ENCODE measurements at regions not wholly inside any gene's neighbourhood (a gene's known extent, or its start where the extent isn't known, plus 50 kb on each side); places are given as distances from the start of the nearest gene placed in this dataset.

DNA sequence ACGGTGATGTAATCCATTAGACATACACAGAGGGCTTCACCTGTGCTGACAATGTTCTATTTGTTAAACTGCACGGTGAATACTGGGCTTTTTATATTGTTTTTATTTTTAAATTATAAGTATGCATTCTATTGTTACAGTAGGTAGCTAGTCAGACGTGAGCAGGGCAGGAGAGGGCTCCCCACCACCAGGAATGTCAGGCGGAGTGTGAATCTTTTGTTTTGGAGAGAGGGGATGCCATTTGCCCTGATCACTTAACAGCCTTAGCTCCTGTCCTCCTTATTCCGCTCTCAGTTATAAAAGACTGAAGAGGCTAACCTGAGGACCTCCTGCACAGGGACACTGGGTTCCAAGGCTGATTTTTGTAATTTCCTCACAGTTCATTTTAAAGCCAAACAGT, 151.6 kb upstream of the TAPT1 start:
- H3K4me3 ChIP-seq (ENCODE audit: low read length) = no peak overlapping the region
- ChIA-PET CTCF (no interaction called here), POLR2A (no interaction called here)
- no peaks in the 10 kb centered on the region for H3K9me3 ChIP-seq (ENCODE audit: control insufficient read depth in 1 of 2, insufficient read depth in 1 of 2, low read length in 2 of 2)
- Mint-ChIP-seq H3K27ac (no peak overlapping the region), H3K4me1 (ENCODE audit: low read depth) (no peaks in the 10 kb centered on the region), H3K9me3 (no peaks in the 10 kb centered on the region), H3K27me3 (peaks cover 4% of the 10 kb centered on the region), H3K36me3 (ENCODE audit: low read depth) (no peaks in the 10 kb centered on the region), H3K4me3 (no peak overlapping the region)
- H3K4me1 ChIP-seq (ENCODE audit: insufficient read depth, low read length) = no peaks in the 10 kb centered on the region
- DNase-seq (no peak), ATAC-seq (ENCODE audit: poor library complexity) (no peak)
- no peaks in the 10 kb centered on the region for H3K27me3 ChIP-seq (ENCODE audit: control insufficient read depth in 1 of 2, insufficient read depth in 2 of 2, low read length in 2 of 2)
- no peaks in the 10 kb centered on the region for H3K36me3 ChIP-seq (ENCODE audit: insufficient read depth, low read length)
- no peak overlapping the region for H3K27ac ChIP-seq (ENCODE audit: low read depth in 1 of 2, low read length in 2 of 2)
- intact Hi-C loops (cut with DNase I, micrococcal nuclease) = no loop called here
- TF ChIP-seq, protein P1, sequence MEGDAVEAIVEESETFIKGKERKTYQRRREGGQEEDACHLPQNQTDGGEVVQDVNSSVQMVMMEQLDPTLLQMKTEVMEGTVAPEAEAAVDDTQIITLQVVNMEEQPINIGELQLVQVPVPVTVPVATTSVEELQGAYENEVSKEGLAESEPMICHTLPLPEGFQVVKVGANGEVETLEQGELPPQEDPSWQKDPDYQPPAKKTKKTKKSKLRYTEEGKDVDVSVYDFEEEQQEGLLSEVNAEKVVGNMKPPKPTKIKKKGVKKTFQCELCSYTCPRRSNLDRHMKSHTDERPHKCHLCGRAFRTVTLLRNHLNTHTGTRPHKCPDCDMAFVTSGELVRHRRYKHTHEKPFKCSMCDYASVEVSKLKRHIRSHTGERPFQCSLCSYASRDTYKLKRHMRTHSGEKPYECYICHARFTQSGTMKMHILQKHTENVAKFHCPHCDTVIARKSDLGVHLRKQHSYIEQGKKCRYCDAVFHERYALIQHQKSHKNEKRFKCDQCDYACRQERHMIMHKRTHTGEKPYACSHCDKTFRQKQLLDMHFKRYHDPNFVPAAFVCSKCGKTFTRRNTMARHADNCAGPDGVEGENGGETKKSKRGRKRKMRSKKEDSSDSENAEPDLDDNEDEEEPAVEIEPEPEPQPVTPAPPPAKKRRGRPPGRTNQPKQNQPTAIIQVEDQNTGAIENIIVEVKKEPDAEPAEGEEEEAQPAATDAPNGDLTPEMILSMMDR (IDR thresholded peaks at IDR 0.05) = no peak

DNA sequence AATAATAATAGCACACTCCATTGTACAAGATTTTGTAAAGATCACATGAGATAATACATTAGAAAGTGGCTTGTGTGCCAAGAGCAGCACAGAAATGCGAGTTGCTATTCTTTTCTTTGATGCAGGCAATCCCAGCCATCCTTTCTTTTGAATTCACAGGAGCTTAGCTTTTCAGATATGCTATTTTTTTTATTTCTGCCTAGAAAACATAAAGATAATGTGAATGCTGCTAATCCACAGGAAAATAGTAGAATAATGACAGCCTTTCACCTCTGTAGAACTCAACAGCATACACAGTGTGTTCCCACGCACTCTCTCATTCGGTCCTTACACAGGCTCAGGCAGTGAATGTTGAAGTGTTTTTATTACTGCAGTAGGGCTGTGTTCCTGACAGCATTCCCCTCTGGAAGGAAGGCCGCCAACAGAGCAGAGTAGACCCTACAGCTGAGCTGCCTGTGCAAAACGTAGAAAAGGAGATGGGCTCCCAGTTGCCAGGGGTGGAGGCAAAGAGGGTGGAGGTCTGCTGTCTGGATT, 138.8 kb upstream of the TAPT1 start:
- H3K27ac ChIP-seq (ENCODE audit: low read depth in 1 of 2, low read length in 2 of 2) = no peak overlapping the region
- no peaks in the 10 kb centered on the region for H3K4me1 ChIP-seq (ENCODE audit: insufficient read depth, low read length)
- no peak for ATAC-seq (ENCODE audit: poor library complexity)
- no peak for DNase-seq
- Mint-ChIP-seq H3K27ac (no peak overlapping the region), H3K4me1 (ENCODE audit: low read depth) (no peaks in the 10 kb centered on the region), H3K27me3 (no peaks in the 10 kb centered on the region), H3K36me3 (ENCODE audit: low read depth) (no peaks in the 10 kb centered on the region), H3K4me3 (no peak overlapping the region), H3K9me3 (peaks cover 6% of the 10 kb centered on the region)
- ChIA-PET POLR2A (no interaction called here), CTCF (no interaction called here)
- TF ChIP-seq, protein P1 (IDR thresholded peaks at IDR 0.05) = no peak
- no peaks in the 10 kb centered on the region for H3K27me3 ChIP-seq (ENCODE audit: control insufficient read depth in 1 of 2, insufficient read depth in 2 of 2, low read length in 2 of 2)
- peaks cover 0 to 6% of the 10 kb centered on the region in 2 experiments for H3K9me3 ChIP-seq (ENCODE audit: control insufficient read depth in 1 of 2, insufficient read depth in 1 of 2, low read length in 2 of 2)
- intact Hi-C loops (cut with DNase I, micrococcal nuclease) = no loop called here
- no peaks in the 10 kb centered on the region for H3K36me3 ChIP-seq (ENCODE audit: insufficient read depth, low read length)
- no peak overlapping the region for H3K4me3 ChIP-seq (ENCODE audit: low read length)

DNA sequence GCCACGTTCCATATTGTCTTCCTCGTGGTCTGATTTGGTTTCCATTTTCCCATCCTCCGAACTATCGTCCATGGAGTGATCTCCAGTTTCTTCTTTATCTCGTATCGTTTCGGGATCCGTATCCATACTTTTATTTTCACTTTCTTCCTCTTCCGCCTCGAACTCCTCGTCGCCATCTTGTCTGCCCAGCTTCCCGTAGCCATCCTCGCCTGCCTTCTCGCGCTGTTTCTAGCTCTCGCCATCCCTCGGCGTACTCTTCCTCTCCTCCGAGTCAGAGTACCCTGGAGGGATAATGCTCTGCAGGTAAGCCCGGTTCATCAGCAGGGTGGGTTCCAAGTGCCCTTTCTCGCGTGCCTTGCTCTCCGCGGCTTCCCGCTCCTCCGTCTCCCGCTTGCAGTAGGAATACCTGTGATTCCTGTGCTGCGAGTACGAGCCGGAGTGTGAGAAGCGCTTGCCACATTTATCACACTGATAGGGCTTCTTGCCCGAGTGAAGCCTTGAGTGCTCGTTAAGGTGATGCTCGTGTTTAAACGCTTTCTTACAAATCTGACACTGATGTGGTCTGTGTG, 134.5 kb upstream of the TAPT1 start:
- ChIA-PET POLR2A (interaction anchor here (0.6 kb wide), 1 partner anchor 776 kb away, joined by 3 read pairs; no protein-coding TSS in a partner anchor), CTCF (no interaction called here)
- Mint-ChIP-seq H3K9me3 (peaks cover 3% of the 10 kb centered on the region), H3K27ac (no peak overlapping the region), H3K4me3 (no peak overlapping the region), H3K4me1 (ENCODE audit: low read depth) (no peaks in the 10 kb centered on the region), H3K27me3 (no peaks in the 10 kb centered on the region), H3K36me3 (ENCODE audit: low read depth) (no peaks in the 10 kb centered on the region)
- Histone ChIP-seq H3K36me3 (ENCODE audit: insufficient read depth, low read length) (no peaks in the 10 kb centered on the region), H3K27ac (ENCODE audit: low read depth in 1 of 2, low read length in 2 of 2) (no peak overlapping the region), H3K27me3 (ENCODE audit: control insufficient read depth in 1 of 2, insufficient read depth in 2 of 2, low read length in 2 of 2) (no peaks in the 10 kb centered on the region), H3K9me3 (ENCODE audit: control insufficient read depth in 1 of 2, insufficient read depth in 1 of 2, low read length in 2 of 2) (peaks cover 0 to 6% of the 10 kb centered on the region in 2 experiments), H3K4me3 (ENCODE audit: low read length) (no peak overlapping the region), H3K4me1 (ENCODE audit: insufficient read depth, low read length) (no peaks in the 10 kb centered on the region)
- DNase-seq (no peak), ATAC-seq (ENCODE audit: poor library complexity) (no peak)
- intact Hi-C loops (cut with DNase I, micrococcal nuclease) = no loop called here
- TF ChIP-seq, protein P1 (IDR thresholded peaks at IDR 0.05) = no peak
